Myocyte (in vitro differentiated cells): ENCODE measurements at regions not wholly inside any gene's neighbourhood (a gene's known extent, or its start where the extent isn't known, plus 50 kb on each side); places are given as distances from the start of the nearest gene placed in this dataset.

Experiments
- DNase-seq: peaks from one replicate; pipeline ENCODE4 v3.0.0-alpha.2; 2012; ENCODE audit warnings: low read depth

DNA sequence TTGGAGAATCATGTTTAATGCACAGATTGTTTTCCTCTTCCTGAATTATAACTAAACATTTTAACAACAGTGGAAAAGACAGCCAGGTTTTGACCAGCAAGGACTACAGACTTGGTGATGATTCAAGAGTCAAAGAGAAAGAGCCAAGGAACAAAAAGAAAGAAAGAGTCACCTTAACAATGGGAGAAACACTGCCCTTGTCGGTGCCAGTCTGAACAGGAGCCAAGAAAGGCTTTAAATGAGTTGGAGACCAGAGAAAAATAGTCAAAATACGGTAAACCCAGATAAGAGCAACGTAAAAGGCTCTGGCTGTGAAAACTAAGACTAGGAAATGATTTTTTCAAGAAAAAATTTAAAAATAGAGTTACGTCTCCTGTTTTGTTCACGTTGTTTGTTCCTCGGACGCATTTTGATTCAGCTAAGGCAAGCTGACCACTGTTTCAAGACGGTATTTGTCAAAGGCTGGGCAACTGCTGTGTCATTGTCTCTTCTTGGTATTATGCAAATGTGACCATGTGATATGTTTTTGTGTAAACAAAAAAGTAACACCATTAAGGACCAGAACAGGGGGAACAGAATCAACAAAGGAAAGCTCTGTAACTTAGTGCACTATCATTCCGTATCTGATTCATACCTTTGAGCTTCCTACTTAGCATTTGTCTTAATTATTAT lies 634.5 kb downstream of the LIG4 start:
- DNase-seq, result no peak

DNA sequence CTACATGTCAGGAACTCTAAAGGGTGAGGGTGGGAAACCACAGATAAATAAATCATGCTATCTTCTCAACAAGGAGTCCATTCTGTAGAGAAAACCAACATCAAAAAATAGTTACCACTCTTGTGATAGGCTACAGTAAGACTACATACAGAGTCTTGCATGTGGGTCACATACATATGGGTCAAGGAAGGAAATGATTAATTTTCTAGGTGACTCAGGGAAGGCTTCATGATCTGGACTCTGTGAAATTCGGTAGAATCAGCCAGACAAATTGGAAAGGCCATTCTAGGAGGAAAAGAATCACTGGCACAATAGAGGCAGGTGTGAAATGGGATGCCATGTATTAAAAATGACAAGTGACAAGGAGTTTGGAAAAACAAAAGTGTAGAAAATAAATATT lies 638.9 kb downstream of the LIG4 start:
- no peak for DNase-seq

DNA sequence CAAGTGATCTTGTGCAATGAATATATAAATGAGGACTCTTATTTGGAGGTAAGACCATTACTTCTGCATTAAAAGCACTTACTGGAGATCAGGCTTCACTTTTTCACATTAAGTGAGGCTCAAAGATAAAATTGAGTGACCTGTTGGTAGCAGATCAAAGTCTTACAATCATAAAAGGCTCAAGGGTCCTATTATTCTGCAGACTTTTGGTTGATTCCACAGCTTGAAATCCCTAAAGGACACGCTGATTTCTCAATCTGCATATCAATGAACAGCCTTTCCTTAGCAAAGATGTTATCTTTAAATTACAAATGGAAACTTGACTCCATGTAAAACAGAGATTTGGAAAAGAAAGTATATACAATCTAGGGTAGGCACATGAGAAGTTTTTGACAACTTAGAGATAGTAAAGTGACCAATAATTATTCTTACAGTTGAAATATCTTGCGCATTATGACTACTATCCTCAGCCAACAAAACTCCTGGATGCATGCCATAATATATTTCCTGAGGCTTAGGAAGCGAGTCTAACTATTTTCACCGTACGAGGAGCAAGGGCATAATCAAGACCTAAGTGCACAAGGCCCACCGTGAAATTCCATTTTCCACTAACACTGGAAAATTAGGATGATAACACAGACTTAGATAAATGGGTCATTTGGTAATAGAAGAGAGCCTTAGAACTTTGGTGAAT lies 640.7 kb downstream of the LIG4 start:
- DNase-seq, result no peak

DNA sequence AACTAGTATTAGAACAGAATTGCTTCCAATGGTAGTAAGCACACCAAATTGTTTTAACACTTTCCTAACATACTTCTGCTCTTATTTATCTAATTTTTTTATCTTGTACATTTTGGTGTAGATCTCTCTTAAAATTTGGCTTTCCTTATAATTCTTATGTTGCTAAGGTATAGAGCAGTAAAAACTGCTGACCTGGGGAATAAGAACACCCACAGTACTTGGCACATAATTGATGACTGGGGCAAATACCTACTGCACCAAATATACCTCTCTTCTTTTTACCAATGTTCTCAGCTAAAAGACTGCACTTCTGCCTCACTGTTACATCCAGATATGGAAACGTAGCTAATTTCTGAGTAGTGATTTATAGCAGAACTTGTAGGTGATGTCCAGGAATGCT lies 642.2 kb downstream of the LIG4 start:
- no peak for DNase-seq

DNA sequence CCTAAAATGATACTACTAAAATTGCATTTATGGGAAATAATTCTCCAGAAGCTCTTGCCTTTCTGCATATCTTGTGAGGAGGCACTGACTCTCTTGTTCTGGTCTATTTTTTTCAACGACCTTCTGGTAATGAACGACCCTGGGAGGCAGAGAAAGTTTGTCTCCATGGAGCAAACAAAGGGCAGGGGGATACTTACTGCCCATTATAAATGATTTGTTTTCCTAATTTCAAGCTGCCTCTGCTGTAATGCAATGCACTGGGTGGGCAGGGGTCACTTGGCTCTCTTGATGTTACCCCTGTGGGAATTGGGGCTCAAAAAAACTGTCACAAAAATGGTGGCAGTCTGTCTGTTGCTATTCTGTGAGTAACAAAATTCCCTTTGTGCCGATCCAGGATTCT lies 643.2 kb downstream of the LIG4 start:
- no peak for DNase-seq

DNA sequence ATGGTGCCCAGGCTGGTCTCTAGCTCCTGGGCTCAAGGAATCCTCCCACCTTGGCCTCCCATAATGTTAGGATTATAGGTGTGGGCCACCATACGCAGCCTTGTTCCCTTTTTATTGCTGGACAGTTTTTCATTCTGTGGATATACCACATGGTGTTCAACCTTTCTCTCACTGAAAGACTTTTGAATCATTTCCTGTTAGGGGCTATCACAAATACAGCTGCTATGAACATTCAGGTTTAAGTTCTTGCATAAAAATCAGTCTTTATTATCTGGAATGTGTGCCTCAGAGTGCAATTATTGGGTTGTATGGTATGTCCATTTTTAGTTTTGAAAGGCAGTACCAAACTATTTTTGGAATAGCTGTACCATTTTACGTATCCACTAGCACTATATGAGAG lies 647.2 kb downstream of the LIG4 start:
- no peak for DNase-seq

DNA sequence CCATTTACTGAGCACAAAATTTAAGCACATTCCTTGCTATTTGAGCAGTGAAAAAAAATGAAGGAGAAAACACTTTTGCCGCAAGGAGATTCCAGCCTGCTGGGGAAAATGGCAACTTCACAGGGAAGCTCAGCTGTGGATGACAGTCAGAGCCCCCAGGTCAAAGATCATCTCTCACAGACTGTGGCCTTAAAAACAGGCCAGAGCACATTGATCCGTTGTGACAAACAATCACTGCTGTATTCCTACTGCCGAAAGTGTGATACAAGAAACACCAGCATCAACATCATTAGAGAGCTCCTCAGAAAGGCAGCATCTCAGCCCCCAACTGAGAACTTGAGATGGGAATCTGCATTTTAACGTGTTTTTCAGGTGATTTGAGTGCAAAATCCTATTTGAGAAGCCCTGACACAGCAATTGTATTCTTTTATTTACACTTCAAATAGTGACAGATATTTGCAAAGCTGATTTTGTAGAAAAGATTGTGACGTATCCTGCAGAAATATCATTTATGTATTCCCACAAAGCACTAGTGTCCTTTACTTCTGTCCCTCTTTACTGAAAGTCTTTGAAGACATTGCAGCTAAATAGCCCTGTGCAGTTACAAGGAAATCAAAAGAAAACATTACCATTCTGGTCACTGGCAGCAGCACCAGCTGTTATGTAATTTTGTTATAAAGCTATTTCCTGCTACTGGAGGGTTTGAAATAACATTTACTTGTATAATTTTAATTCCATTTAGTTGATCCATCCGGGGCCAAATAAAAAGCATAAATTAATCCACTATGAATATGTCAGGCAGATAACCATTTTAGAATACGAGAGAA lies 652.0 kb downstream of the LIG4 start:
- DNase-seq, result no peak

DNA sequence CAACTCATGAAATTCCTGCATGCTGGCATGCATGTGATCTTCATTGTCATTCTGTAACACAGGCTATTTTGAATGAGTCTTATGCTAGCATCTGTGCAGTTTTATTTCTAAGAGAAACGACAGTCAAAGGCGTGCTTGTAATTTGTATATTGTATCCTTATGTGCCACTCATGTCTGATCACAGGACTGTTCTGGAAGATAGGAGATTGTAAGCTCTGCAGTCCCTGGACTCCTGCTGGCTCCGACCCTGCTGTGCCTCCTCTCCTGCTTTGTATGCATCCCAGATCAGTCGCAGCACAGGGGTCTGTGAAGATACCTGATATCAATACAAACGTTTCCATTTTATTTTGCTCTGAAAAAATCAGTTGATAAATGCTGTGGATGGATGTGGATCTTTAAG lies 653.1 kb downstream of the LIG4 start:
- no peak for DNase-seq

DNA sequence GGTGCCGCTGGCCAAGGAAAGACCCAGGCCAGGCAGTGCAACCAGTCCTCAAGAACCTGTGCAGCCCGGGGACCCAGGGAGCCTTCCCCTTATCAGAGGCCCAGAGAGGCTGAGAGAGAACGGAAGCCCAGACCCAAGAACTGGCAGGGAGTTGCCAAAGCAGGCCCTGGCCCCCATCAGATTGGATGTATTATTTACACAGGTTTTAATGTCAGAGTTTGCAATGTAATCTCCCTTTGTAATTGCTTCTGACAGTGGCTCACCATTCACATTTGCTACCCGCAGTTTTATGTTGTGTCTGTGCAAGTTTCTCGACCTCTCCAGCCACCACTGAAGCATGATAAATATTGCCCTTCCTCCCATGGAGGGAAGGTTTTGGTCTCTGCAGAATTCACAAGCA lies 660.9 kb downstream of the LIG4 start:
- DNase-seq, result no peak

DNA sequence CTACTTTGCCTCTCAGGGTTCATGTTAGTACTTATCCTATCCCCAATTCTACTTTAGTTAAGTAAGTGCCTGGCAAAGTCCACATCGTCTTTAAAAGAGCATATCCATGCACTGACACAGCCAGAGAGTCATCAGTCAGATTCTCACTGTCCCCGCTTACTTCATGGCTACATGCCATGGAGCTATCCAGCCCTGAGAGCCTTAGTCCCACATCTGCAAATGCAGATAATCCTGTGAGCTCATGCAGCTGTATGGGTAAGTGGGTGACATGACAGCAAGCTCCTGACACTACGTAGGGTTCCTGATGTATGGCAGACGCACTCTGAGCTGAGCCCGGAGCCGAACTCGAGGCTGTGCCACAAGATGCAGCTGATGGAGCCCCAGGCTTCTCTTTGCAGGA lies 661.5 kb downstream of the LIG4 start:
- no peak for DNase-seq

DNA sequence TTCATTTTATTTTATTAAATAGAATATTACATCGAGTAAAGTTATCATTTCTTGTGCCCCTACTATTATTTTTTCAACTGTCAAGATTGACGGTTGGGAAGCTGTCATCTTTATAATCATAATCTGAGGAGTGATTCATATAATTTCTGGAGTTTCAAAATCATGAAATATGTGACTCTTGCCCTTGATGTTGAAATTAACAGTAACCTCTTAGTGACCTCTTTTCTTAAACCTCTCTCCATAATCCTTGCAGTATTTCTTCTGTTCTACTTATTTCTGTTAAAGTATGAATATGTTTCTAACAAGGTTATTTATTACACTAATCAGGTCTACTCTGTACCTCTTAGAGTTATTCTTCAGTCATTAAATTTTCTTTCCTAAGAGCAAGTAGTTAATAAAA lies 663.8 kb downstream of the LIG4 start:
- DNase-seq, result no peak

DNA sequence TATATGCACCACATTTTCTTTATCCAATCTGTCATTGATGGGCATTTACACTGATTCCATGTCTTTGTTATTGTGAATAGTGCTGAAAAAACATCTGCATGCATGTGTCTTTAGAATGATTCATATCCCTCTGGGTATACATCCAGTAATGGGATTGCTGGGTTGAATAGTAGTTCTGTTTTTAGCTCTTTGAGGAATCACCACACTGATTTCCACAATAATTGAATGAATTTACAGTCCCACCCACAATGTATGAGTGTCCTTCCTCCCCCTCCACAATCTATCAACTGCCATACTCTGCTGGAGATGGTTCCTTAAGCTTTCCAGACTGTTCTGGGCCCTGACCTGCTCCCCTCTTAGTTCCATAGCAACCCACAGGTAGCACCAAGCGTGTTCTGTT lies 667.0 kb downstream of the LIG4 start:
- DNase-seq, result no peak

DNA sequence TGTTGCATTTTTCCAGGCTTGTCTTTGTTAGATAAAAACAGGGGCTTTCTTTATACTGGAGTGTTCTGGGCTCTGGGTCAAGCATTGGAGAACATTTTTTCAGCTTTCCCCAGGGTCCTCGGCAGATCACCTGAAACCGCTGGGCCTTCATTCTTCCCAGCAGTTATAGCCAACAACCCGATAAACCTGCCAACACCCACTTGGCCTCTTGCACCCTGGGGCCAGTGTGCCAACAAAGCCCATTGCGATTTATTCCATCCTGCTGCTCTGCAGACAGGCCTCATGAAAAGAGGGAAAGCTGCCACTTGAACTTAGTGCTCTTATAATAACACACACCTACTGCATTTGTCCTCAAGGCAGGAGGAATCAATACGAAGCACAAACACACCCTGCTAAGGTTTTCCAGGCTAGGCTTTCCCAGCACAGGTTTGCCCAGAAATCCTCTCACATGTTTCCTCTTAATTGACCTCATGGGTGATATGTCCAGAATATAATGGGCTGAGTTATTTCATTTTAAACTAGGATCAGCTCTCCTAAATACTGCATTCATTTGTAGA lies 669.3 kb downstream of the LIG4 start:
- DNase-seq, result no peak

DNA sequence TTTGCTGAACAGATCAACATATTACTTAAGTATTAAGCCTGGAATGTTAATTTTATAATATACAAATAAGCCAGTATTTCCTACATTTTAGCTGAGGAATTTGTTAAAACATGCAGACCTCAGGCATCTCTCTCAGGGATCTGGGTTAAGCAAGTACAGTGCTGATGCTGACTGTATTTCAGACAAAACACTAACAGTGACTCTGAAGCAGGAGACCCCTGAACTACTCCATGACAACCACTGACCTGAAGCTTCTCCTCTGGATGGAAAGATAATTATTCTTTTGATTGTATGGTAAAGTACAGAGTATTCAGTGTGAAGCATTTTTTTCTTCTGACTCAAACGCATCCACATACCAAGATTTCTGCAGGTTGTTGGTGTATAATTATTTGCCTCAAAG lies 680.8 kb downstream of the LIG4 start:
- no peak for DNase-seq

DNA sequence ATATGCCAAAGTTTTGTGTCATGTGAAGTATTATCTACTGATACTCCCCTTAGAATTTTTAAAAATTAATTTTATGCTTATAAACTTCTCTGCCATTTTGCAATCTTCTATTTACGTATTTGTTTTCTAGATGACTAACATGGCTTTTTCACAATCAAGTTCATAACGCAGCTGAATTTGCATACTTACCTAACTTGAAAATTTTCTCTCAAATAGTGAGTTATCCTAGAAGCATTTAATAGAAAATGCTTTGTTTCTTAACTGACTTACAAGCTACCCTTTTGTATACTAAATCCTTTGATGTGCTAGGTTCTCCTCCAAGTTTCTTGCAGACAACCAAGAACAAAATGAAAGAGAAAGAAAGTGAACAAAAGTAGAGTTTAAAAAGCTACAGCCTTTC lies 683.5 kb downstream of the LIG4 start:
- DNase-seq, result no peak

DNA sequence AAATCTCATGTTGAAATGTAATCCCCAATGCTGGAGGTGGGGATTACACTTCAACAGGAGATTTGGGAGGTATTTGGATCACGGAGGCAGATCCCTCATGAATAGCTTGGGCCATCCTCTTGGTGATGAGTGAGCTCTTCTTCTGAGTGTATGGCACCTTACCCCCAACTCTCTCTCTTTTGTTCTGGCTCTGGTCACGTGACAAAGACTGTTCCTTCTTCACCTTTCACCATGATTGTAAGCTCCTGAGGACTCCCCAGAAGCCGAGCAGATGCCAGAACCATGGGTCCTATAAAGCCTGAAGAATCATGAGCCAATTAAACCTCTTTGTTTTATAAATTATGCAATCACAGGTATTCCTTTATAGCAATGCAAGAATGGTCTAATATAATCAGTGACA lies 684.2 kb downstream of the LIG4 start:
- DNase-seq, result no peak

DNA sequence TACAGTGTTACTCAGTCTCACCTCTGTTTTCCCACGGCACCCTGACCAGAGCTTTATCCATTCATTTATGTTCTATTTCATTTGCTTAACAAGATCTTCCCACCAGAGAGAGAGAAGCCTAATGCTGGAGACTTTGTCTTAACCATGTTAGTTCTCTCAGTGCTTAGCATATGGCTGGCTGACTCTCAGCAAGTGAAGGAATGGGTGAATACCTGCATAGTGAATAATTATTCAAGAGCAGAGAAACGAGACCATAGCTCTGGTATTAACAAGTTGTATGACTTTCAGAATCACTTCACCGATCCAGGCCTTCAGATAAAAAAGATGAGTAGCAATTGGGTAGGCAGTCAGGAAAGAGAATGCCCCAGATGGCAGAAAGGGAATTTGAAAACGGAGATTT lies 686.3 kb downstream of the LIG4 start:
- DNase-seq, result no peak

DNA sequence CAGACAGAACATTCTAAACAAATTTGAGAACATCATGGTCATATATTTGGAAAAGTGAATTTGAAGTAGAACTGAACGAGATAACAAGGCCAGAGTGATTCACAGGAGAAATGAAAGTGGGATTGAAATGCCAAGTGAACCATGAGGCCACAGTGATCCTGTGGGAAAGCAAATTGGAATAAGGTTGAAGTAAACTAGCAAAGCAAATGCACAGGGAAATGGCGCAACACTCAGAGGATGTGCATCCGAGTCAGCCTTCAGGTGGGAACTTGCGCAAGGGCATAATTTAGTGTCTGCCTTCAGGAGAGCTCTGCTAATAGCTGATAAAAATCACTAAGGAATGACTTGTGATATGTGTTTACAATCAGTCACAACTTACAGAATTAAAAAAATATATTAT lies 696.6 kb downstream of the LIG4 start:
- DNase-seq, result no peak

DNA sequence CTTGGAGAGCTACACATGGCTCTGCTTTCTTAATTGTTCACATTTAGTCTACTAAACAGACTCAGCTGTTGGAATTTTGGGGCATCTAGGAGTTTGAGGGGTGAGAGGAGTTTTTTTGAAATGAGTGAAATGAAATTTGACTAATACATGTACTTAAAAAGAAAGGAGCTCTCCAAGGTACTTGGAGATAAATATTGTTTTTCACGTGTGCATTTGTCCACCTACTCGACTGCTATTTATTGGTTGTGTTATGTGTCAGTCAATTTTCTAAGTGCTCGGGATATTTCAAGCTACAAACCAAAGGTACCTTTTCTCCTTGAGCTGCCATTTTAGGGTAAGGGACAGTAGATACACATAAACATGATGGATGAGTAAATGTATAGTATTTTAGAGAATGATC lies 697.0 kb downstream of the LIG4 start:
- DNase-seq, result no peak

DNA sequence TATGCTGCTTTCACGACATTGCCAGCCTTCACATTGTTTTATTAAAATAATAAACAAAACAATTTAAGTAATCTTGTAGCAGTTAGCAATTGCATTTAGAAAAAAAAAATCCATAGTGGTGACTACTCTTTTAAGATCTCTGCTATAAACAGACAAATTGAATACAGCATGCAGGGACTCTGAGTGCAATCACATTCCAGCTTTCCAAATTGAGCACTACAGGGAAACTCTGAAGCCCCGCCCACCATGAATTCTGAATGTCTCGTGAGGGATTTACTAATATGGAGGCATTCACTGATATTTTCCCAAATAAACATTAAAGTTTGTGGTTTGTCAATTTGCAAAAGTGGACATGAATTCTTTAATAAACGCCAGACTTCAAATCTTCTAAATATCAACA lies 698.8 kb downstream of the LIG4 start:
- no peak for DNase-seq

DNA sequence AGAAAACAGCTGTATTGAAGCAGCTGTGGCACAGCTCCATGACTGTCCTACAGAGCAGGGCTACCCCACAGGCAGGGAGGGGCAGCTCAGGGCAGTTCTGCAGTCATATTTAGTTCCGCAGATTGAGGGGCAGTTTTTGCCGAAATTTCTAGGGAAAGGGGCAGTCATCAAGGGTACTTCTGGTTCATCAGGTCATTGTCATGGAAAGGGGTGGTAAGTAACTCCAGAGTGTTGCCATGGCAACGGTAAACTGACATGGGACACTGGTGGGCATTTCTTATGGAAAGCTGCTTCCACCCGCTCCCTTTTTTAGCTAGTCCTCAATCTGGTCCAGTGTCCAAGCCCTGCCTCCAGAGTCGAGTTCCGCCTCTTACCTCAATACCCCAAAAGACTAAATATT lies 702.8 kb downstream of the LIG4 start:
- DNase-seq, result no peak

DNA sequence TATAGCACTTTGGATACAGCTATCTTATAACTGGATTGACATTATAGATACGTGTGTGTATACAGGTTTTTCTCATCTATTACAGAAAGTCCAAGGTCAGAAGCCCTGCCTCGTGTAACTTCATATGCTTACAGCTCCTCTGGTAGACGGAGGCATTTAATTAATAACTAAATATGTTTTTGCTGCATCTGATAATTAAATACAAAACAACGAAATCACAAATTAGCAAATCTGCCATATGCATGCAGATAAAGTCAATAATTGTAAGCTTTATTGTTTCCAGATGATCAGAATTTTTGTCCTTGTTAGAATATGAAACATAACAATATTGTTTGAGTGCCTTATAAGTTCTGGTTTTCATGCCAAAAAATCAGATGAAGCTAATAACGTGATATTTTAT lies 717.7 kb downstream of the LIG4 start:
- DNase-seq, result no peak
